ENCODE measurements at regions not wholly inside any gene's neighbourhood (a gene's known extent, or its start where the extent isn't known, plus 50 kb on each side); places are given as distances from the start of the nearest gene placed in this dataset.

DNA sequence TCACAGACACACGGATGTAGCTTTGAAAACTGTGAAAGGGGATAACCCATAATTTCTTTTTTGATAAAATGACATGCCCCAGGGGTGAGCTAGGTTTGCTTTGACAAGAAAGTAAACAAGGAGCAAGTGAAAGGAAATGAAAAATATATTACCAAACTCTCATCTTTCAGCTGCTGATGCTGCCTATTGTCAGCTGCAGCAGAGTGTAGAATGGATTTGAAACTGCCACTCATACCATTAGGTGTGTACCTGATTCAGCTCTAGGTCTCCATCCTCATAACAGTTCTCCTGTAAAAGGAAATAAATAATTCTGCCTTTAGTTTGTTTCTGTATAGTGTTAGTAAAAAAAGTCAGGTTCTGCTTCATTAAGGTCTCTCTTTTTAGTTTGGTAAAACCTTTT is 415.1 kb upstream of the MARCKS start:
- no peak for DNase-seq

DNA sequence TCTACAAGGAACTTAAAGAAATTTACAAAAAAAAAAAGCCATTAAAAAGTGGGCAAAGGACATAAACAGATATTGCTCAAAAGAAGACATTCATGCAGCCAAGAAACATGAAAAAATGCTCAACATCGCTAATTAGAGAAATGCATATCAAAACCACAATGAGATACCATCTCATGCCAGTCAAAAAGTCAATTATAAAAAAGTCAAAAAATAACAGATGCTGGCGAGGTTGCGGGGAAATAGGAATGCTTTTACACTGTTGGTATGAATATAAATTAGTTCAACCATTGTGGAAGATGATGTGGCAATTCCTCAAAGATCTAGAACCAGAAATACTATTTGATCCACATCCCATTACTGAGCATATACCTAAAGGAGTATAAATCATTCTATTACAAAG is 411.9 kb upstream of the MARCKS start:
- no peak for DNase-seq

DNA sequence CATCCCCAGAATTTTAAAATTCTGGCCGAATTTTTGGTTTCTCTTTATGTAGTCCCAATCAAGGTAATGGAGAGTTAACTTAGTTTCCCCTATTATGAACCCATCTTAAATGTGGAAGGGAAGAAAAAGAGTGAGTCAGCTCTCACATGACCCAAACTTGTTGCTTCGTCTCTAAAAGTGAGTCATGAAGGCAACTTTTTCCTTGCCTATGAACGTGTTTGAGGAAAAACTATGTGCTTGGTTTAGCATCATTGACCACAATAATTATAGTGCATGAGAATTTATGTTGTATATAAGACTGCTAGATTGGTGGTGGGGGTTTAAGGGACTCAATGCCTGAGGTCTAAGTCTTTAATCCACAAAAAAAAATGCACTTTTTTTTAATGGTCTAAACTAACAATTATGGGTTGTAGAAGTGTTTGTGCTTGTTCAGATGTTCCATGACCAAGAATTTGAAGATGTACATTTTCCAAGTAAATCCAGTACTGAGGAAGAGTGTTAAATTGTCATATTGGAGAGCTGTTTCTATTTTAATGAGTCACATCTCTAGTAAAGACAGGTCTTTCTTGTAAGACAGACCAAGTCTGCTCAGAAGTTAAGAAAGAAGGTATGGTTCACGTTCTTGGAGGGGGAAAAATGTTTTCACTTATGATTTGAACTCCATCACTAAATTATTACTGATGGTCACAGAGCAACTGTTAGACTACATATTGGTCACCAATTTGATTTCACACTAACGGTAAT is 409.9 kb upstream of the MARCKS start:
- peak; percentile 82 to 83 for DNase-seq

DNA sequence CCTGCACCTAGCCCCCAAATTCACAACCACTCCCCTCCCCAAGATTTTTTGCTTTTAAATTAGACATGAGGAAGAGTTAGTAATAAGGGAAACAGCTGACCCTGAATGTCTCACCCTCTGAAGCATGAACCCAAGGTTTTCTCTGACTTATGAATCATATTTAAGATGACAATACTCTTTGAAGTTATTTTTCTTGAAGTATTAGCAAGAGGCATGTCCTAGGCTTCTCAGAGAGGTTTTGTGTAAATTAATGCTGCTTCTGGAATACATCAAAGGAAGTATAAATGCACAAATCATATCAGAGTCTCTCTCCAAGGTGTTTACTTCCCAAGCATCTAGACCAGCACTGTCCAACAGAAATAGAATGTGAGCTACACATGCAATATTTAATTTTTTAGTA is 408.1 kb upstream of the MARCKS start:
- DNase-seq, result no peak

DNA sequence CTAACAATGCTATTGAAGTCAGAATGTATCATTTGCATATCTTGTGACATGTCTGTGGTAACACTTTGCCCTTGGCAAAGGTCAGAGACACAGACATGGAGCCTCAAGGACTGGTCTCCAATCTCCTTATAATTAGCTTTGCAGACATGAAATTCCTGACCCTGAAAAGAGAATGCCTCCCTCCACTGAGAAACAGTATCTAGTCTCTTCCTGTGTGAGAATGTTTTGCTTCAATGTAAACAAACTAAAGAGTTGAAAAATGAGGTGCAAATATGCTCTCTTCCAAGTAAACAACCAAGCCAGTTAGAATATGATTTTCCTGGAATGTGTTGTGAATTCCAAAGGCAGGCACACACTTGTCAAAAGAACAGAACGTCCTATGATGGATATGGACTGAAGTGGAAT is 407.1 kb upstream of the MARCKS start:
- no peak for DNase-seq

DNA sequence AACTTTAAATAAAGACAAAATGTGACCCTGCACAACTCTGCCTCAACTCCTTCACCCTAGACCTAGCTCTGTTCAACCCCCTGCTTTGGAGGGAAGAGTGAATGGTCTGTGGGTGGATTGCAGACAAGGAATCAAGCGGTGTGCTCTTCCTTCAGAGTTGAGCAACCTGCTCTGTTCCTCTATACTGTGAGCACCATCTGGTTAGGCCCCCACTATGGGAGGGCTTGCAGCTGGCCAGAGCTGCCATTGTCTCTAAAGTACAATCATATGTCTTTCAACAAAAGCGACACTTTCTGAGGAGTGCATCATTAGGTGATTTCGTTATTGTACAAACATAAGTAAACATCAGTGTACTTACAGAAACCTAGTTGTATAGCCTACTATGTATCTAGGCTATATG is 406.1 kb upstream of the MARCKS start:
- peak; percentile 54 to 55 for DNase-seq

DNA sequence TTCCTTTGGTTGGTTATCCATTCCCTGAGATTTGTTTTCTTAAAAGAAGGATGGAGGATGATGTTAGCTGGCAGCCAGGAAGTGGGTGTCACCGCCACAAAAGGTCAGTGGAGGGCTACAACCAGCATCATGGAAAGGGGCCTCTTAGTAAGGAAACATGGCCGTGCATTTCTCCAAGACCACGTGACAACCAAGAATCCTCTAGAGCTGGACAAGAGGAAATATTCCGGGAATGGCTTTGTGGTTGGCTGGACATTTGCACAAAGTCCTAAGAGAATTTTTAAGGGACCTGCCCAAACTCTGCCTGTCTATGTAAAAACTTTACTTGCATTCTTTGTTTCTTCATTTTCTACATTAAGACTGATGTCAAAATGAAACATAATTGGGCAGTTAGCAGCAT is 399.9 kb upstream of the MARCKS start:
- DNase-seq, result no peak

DNA sequence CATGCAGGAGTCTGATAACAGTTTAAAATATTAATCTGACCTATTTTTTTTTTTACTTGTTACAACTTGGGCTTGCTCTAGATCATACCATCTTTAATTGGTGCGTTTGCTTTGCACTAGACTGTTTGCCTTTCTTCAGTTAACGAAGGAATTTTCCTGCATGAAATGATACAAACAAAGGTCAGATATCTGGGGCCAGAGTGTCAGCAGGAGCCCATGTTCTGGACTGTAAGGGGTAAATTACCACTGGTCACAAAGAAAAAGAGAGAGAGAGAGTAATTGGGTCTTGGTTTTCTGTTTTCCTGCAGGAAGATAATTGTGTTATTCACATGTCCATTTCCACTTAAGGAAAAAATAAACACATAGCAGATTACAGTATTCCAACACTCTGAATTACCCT is 399.4 kb upstream of the MARCKS start:
- DNase-seq, result no peak

DNA sequence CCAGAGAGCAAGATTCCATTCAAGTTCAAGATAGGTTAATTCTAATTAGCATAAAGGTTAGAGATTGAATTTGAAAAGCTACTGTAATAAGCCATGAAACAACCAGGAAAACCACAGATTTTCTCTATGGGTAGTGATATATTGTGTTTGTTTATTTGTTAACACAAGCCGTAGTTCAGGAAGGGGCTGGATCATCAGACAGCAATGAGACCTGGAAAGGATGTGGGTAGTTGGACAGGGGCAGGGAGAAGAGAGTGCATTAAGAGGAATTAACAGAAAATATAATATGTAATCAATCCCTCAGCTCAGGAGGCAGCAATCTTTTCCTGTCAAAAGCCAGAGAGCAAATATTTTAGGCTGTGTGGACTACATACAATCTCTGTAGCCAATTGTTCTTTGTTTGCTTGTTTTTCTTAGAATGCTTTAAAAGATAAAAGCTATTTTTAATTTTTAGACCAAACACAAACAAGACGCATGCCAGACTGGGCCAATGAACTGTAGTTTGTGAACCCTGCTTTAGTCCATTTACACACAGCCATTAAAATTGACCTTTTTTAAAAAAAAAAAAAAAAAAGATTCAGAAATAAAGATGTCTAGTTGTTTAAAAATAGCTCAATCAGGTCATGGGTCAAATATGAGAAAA is 398.7 kb upstream of the MARCKS start:
- DNase-seq, result no peak

DNA sequence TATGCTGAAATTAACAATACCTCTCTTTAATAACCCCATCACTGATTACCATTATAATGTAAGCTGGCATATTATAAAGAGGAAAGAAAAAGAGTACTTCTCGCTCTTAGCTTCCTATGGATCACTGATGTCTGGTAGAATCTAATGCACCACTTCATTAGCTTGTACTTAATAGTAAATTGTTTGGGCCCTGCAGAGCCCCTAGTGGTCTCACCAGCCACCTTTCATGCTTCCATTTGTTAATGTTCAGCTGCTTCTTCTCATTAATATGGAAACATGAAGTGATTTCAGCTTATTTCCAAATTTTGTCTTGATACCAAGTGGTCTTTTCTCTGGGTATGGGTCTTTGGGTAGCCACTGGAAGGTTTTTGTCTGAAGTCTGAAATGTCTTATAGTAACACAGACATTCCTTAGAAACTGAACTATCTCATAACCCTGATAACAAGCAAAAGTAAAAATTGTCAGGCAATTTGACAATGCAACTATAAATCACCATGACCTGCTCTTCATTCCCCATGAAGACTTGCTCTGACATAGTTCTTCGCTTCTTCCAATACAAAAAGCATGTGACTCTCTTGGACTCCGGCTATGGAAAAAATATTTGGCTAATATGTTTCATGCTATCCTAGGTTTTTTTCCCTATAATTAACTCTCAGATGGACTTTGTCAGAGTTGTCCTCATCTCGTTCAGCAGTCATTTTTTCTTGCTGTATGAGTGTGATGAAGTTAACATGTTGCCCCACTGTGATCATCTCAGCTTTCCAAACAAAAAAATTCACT is 395.8 kb upstream of the MARCKS start:
- no peak for DNase-seq

DNA sequence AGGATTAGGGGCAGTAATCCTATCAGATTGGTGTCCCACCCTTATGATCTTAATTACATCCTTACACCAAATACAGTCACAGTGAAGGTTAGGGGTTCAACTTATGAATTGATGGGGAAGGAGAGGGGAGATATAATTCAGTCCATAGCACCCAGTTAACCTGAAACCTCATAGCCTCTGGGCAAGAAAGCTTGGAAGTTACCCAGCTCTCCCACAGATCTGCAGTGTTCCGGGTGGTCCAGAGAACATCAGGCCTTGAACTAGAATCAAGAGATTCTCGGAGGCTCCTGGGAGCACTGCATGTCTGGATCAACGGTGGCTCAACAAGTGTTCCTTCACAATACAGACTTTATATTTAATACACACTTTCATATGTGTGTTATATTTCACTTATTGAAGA is 392.6 kb upstream of the MARCKS start:
- no peak for DNase-seq

DNA sequence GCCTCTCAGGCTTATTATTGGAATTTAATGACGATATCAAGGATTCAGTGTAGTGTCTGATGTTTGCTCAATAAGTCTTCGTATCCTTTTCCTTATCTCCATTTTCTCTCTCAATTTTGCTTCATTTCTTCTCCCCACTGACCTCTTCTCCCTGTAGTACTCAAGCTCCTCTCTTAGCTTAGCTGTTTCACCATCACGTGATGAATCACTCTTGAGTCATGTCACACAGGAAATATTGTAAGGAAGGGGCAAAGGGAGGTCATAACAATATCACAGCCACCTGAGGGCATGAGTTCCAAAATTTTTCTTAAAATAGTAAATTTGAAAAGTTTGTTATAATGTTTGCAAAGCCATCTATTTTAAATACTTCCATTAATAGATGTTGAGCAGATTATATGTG is 392.2 kb upstream of the MARCKS start:
- peak; percentile 87 to 91 for DNase-seq

DNA sequence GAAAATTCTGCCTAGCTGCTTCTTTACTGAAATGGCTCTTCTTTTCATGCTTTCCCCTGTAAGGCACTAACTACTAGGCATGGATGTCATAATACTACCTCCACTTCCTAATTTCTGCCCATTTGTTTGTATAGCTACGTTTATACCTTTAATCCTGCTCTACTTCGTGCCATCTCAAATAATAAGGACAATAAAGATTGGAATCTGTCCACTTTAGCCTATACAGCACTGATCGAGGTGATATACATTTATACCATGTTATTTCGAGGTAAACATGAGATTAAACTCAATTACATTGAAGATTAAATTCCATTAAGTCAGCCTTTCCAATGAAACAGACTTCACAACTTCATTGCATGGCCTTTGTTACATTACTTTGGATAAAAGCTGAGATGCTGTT is 390.6 kb upstream of the MARCKS start:
- DNase-seq, result peak; percentile 36 to 46

DNA sequence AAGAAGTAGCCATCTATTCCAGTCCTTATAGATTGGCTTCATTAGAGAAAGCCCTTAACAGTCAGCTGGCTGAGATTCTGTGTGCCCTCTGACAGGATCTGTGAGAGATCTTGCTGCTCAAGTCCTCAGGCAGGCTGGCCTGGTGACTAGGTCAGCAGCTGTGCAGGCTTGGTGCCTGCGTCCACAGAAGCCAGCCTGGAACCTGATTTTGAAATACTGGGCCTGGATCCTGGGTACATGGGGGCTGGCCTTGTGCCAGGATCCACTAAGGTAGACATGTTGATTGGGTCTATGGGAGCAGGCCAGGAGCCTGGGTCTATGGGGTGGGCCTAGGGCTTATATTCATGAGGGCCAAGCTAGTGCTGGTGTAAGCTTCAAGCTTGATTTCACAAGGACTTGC is 381.8 kb upstream of the MARCKS start:
- no peak for DNase-seq

DNA sequence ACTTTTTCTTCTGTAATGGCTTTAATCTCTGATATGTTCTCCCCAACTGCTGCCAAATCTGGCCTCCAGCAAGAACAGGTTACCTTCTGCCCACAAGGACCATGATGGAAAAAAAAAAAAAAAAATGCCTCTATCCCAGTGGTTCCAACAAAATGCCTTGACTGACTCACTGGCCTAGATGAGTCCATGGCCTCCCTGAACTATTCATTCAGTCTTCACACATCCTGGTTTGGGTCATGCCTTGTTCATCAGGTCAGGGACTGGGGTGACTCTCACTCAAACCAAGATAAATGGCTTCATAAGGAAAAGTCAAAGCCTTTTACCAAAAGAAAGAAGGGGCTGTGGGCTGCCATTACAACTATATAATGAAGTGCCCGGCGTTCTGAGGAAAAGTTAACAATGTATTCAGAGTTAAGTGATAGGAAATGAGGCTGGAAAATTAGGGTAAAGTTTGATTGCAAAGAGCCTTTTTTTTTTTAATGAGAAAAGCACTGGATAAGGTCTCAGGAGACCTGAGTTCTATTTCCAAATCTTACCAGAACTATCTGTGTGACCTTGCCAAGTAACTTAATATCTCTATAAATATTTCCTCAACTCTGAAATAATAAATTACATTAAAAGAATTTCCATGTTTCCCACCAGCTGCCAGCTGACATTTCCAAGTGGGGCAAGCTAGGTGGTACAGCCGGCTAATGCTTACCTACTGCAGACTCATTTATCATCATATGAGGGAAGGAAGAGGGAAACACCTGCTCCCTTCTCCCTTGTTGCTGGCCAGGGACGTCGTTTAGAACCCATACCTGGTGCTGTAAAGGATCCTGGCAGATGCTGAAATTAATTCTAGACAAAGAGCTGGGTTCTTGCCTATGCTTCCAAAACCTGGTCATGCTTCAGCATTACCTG is 380.0 kb upstream of the MARCKS start:
- no peak for DNase-seq

DNA sequence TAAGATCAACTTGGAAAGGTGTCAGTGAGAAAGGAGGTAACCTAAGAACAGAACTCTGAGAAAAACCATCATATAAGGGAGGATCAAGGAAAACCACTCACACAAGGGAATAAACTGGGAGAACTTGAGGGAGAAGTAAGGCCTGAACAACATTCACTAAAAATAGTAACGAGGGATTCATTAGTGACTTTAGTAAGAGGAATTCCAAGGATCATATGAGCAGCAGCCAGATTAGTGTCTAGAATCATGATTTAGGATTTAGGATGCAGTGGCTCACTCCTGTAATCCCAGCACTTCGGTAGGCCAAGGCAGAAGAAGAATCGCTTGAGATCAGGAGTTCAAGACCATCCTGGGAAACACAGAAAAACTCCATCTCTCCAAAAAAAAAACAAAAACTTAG is 376.5 kb upstream of the MARCKS start:
- no peak for DNase-seq

DNA sequence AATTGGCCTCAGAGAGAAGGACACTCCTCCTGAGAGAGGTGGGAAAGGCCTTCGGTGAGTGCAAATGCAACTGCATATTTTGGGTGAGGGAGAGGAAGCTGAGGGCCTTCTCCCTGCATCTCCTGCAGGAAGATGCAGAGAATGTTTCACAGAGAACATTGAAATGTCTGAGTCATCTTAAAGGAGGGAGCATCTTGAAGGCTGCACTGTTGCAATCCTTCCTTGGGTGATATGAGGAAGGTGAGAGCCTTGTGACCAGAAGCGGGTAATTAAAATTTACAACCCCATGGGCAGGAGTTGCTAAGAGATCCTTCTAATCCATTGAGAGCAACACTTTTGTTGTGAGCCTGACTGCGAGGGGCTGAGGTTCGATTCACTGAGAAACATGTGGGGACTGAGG is 375.7 kb upstream of the MARCKS start:
- peak; percentile 76 to 82 for DNase-seq

DNA sequence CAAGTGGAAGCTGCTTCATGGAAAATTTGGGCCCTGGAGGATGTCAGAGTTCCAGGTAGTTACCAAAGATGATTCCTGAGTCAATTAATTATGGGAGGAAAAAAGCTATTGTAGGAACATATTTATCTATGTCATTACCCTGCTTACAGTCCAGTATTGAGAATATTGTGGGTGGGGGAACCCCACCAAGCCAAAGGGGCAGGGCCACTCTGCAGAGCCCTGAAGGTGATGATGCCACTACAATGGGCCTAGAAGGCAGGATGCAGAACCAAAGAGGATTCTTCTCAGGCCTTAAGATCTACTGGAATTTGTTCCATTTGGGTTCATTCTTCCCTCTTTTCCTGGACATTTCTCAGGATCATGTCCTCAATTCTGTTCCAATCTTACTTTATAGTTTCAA is 375.2 kb upstream of the MARCKS start:
- no peak for DNase-seq

DNA sequence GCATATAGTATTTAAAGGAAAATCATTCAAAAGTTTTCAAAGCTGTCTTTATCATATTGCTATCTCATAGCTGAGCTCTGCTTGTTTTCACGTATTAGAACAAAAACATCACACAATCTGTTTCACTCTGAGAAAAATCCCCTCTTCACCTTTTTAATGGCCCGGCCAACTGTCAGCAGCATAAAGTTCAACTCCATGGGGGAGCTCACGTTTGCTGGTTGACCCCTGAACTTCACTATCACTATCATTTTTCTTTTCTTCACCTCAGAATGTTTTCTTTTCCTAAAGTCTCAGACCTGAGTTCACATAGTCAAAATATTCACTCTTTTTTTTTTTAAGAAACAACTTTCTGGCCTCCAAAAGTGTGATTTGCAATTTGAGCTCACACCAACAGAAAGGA is 374.4 kb upstream of the MARCKS start:
- no peak for DNase-seq

DNA sequence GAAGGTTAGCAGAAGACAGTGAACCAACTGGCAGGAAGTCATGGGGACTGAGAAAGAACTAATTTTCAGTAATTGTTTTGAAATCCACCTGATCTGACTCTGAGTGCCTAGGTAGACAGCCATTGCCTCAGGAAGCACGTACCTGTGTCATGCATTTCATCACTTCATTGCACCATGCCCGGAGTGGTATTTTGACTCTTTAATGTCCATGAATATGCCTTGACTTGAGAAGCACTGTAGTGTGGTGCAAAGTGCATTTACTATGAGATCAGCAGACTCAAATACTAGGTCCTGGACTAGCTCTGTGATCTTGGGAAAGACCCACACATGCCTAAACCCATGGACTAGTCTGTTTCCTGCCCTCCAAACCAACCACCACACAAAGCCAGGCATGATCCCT is 370.9 kb upstream of the MARCKS start:
- peak; percentile 88 to 92 for DNase-seq

DNA sequence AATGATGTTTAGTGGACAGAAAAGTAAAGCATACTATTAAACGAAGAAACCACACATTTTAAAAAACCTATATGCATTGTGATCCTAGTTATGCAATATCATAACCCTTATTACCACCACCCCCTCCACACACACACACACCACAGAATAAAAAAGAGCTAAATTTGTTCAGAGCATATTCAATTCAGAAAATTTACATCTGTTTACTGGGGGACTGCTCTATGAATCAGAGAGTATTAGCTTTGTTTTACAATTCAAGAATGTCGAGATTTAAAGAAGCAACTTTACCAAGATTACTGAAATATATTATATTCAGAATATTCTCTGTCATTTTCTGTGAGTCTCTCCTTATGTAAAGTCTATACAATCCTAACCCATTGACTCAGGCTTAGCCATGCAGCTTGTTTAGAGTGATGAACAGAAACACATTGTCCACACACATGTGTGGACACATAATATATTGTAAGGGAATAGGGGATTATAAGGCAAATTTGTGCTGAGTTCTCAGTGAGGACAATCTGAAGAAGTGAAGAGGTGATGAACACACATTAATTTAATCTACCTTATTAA is 369.6 kb upstream of the MARCKS start:
- no peak for DNase-seq

DNA sequence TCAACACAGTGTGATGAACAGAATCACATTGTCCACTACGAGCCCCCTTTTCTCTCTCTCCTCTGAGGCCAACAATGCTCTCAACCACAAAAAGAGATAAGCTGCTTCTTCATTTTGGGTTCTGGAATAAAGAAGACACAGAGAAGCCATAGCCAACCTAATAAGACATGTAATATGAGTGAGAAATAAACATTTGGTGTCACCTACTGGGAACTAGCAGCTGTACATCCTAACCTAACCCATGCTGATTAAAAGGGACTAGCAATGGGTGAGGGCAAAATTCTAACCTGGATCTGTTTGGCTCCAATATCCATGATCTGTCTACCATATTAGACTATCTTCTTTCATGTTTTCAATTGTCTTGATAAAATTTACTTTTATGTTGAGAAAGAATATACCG is 369.1 kb upstream of the MARCKS start:
- peak in 1 of 2 experiments; percentile 17 for DNase-seq

Measured in AML-193 (cell line).